Endodermal cell (in vitro differentiated cells): ENCODE measurements at regions not wholly inside any gene's neighbourhood (a gene's known extent, or its start where the extent isn't known, plus 50 kb on each side); places are given as distances from the start of the nearest gene placed in this dataset.

Experiments
- DNase-seq: peaks from one replicate; pipeline ENCODE4 v3.0.0-alpha.2; 2017
- H3K27ac ChIP-seq: 2 replicates; pipeline ENCODE4 v1.5.1; 2013; ENCODE audit warnings: mild to moderate bottlenecking, low read depth, low read length, moderate library complexity
- H3K27me3 ChIP-seq: 2 replicates; pipeline ENCODE4 v1.6.1; 2013; ENCODE audit warnings: mild to moderate bottlenecking, low read length, moderate library complexity; ENCODE audit not compliant: insufficient read depth, control insufficient read depth, poor library complexity, severe bottlenecking
- H3K36me3 ChIP-seq: 2 replicates; pipeline ENCODE4 v1.7.0; 2013; ENCODE audit warnings: mild to moderate bottlenecking, low read length, moderate library complexity; ENCODE audit not compliant: control insufficient read depth, insufficient read depth
- H3K4me1 ChIP-seq: one replicate; pipeline ENCODE4 v1.7.0; 2013; ENCODE audit warnings: low read length; ENCODE audit not compliant: control insufficient read depth, insufficient read depth
- H3K4me3 ChIP-seq: 2 replicates; pipeline ENCODE4 v1.5.1; 2013; ENCODE audit warnings: mild to moderate bottlenecking, low read length, moderate library complexity
- H3K9ac ChIP-seq: 2 replicates; pipeline ENCODE4 v1.6.1; 2013; ENCODE audit warnings: mild to moderate bottlenecking, low read length, moderate library complexity; ENCODE audit not compliant: poor library complexity, severe bottlenecking; ENCODE audit errors: extremely low read depth
- H3K9me3 ChIP-seq: 2 replicates; pipeline ENCODE4 v1.6.1; 2013; ENCODE audit warnings: mild to moderate bottlenecking, low read length, moderate library complexity; ENCODE audit not compliant: control insufficient read depth
- H3K27ac Mint-ChIP-seq: 2 replicates; pipeline ENCODE4 v1.8.0; 2020; ENCODE audit warnings: mixed read lengths
- H3K27me3 Mint-ChIP-seq: 2 replicates; pipeline ENCODE4 v1.8.0; 2021; ENCODE audit warnings: mild to moderate bottlenecking, mixed read lengths; ENCODE audit not compliant: insufficient read depth
- H3K36me3 Mint-ChIP-seq: 2 replicates; pipeline ENCODE4 v1.8.0; 2020; ENCODE audit warnings: low read depth, mixed read lengths
- H3K4me1 Mint-ChIP-seq: 2 replicates; pipeline ENCODE4 v1.8.0; 2020; ENCODE audit warnings: mixed read lengths
- H3K4me3 Mint-ChIP-seq: 2 replicates; pipeline ENCODE4 v1.8.0; 2020; ENCODE audit warnings: mild to moderate bottlenecking, moderate library complexity, mixed read lengths
- H3K9me3 Mint-ChIP-seq: 2 replicates; pipeline ENCODE4 v1.8.0; 2020; ENCODE audit warnings: mild to moderate bottlenecking, mixed read lengths
- whole genome bisulfite sequencing, 2 experiments: methylation state at CpG; one replicate each; pipeline versions ENCODE4 v1.1.5 to v1.1.7; 2013; ENCODE audit warnings: missing lambda C conversion rate in 2 of 2, mixed read lengths in 1 of 2; ENCODE audit not compliant: insufficient coverage in 1 of 2, insufficient read length in 1 of 2; 5-methylcytosine and 5-hydroxymethylcytosine counted together
- TF ChIP-seq, protein P1 (sequence below): fragments of 200-600 bp; sonication (generic); conservative IDR thresholded peaks from 2 replicates; pipeline ENCODE4 v1.5.0; 2021; ENCODE audit warnings: antibody characterized with exemption, mild to moderate bottlenecking

DNA sequence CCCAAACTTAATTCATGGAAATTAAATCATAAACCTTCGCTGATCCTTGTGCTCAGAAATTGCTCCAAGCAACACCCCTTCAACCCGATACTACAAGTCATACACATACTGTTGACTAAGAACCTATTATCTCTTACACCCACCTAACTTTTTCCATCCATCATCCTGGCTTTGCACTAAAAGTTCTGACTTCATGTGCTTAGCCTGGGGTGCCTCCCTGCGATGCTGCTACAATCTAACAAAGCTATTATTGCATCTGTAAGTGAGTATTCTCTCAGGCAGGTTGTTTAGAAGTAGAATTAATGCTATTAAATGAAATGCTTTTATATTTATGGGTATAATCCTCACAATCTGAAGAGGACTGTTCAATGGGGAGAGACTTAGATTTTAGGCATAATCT lies 619.8 kb downstream of the CCDC85A start:
- no peak overlapping the region for H3K27ac Mint-ChIP-seq
- H3K4me1 Mint-ChIP-seq, result no peaks in the 10 kb centered on the region
- no peaks in the 10 kb centered on the region for H3K27me3 Mint-ChIP-seq
- H3K4me3 Mint-ChIP-seq, result no peak overlapping the region
- Histone ChIP-seq H3K27me3 (no peaks in the 10 kb centered on the region), H3K9ac (no peak overlapping the region), H3K36me3 (no peaks in the 10 kb centered on the region), H3K4me3 (no peak overlapping the region), H3K9me3 (no peaks in the 10 kb centered on the region), H3K27ac (no peak overlapping the region), H3K4me1 (no peaks in the 10 kb centered on the region)
- H3K9me3 Mint-ChIP-seq, result no peaks in the 10 kb centered on the region
- WGBS, 2 experiments, result 89 to 100% methylated on average over 2 to 3 of the region's 3 CpGs
- TF ChIP-seq, protein P1, sequence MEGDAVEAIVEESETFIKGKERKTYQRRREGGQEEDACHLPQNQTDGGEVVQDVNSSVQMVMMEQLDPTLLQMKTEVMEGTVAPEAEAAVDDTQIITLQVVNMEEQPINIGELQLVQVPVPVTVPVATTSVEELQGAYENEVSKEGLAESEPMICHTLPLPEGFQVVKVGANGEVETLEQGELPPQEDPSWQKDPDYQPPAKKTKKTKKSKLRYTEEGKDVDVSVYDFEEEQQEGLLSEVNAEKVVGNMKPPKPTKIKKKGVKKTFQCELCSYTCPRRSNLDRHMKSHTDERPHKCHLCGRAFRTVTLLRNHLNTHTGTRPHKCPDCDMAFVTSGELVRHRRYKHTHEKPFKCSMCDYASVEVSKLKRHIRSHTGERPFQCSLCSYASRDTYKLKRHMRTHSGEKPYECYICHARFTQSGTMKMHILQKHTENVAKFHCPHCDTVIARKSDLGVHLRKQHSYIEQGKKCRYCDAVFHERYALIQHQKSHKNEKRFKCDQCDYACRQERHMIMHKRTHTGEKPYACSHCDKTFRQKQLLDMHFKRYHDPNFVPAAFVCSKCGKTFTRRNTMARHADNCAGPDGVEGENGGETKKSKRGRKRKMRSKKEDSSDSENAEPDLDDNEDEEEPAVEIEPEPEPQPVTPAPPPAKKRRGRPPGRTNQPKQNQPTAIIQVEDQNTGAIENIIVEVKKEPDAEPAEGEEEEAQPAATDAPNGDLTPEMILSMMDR, result no peak
- no peaks in the 10 kb centered on the region for H3K36me3 Mint-ChIP-seq
- no peak for DNase-seq

DNA sequence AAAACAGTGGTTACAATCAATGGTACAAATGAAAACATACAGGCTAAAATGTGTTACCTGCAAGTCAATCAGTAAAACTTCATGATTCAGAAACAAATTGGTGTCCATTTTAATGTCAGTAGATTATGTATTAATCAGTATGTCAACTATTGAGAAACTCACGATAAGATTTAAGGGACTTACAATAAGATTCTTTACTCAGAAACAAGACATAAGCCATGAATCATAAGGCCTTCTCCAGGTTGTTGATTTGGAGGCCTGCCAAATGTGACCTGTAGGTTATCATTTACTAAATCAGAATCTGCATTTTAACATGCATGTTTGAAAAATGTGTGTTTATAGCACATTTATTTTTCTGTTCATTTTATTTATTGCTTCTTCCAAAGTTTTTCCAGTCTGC lies 623.1 kb downstream of the CCDC85A start:
- H3K27me3 Mint-ChIP-seq, result no peaks in the 10 kb centered on the region
- WGBS, 2 experiments, result 91% methylated on average over 1 of the region's 1 CpG; no CpG with 5 or more reads in 1 of the 2 experiments
- no peak overlapping the region for H3K27ac Mint-ChIP-seq

DNA sequence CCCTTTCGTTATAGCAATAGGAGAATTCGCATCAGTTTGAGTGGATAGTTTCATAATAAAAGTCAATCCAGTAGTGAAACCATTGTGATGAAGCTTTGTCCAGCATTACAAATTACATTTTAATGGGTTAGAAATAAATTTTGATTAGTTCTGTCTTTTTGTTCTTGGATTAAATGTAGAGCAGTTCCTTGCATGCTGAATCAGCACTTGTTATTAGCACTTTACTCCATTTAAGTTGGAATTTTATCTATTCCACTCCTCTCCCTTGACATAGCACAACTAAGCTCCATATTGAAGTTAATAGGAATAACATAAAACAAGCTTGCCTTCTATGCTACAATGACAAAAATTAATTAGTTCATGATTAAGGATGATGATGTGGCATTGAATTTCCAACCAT lies 624.1 kb downstream of the CCDC85A start:
- Histone ChIP-seq H3K4me3 (no peak overlapping the region), H3K9ac (no peak overlapping the region), H3K9me3 (no peaks in the 10 kb centered on the region), H3K36me3 (no peaks in the 10 kb centered on the region), H3K4me1 (no peaks in the 10 kb centered on the region), H3K27ac (no peak overlapping the region), H3K27me3 (no peaks in the 10 kb centered on the region)
- TF ChIP-seq, protein P1, result no peak
- Mint-ChIP-seq H3K4me1 (no peaks in the 10 kb centered on the region), H3K27me3 (no peaks in the 10 kb centered on the region), H3K27ac (no peak overlapping the region), H3K36me3 (no peaks in the 10 kb centered on the region), H3K9me3 (no peaks in the 10 kb centered on the region), H3K4me3 (no peak overlapping the region)
- WGBS, 2 experiments, result 86% methylated on average over 2 of the region's 2 CpGs; no CpG with 5 or more reads in 1 of the 2 experiments
- no peak for DNase-seq

More for the DNA sequence above, 623.1 kb downstream of the CCDC85A start:
- no peaks in the 10 kb centered on the region for H3K36me3 ChIP-seq
- no peak overlapping the region for H3K9ac ChIP-seq
- no peaks in the 10 kb centered on the region for H3K36me3 Mint-ChIP-seq
- no peaks in the 10 kb centered on the region for H3K4me1 Mint-ChIP-seq
- no peaks in the 10 kb centered on the region for H3K4me1 ChIP-seq
- DNase-seq, result no peak
- no peaks in the 10 kb centered on the region for H3K27me3 ChIP-seq
- H3K9me3 ChIP-seq, result no peaks in the 10 kb centered on the region
- no peaks in the 10 kb centered on the region for H3K9me3 Mint-ChIP-seq
- H3K4me3 ChIP-seq, result no peak overlapping the region
- H3K27ac ChIP-seq, result no peak overlapping the region
- TF ChIP-seq, protein P1, result no peak
- no peak overlapping the region for H3K4me3 Mint-ChIP-seq
